ENCODE measurements at regions not wholly inside any gene's neighbourhood (a gene's known extent, or its start where the extent isn't known, plus 50 kb on each side); places are given as distances from the start of the nearest gene placed in this dataset.

DNA sequence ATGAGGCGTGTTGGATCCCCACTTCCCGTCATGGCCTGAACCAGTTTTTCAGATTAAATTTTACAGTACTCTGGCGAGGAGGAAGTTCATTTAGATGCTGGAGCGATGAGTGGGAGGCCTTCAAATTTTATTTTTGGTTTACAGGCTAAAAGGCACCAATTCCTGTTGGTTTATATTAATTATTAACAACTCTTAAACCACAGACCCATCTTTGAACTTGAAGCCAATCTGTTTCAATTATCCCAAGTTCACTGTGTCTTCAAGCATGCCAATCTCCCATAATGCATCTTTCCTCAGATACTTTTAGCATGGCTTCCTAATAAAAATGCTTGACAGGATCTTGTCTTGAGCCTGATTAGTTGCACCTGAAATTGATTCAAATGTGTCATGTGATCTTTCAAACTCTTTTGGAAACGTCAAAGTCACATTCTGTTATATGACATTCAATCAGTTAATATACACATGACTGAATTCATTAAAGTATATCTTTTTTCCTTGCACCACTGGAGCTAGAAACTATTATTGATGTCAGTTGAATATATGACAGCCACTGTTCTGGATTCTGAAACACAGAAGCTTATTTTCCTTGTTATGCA lies 641.7 kb upstream of the TMEM132C start:
- in situ Hi-C loops (cut with MboI; ENCODE audit: low sequenced_read_pairs), result no loop called here
- no peak for DNase-seq (ENCODE audit: low spot score in 2 of 2)
- Histone ChIP-seq H3K9me3 (no peaks in the 10 kb centered on the region; the same call in 1 of the 2 replicates), H3K27me3 (ENCODE audit: low read depth) (no peaks in the 10 kb centered on the region), H3K36me3 (replicated peaks) (no peaks in the 10 kb centered on the region), H3K4me3 (no peak overlapping the region), H3K4me1 (no peaks in the 10 kb centered on the region)

- Histone ChIP-seq H3K9me3 (no peaks in the 10 kb centered on the region), H3K27me3 (ENCODE audit: low read depth) (no peaks in the 10 kb centered on the region), H3K4me1 (no peaks in the 10 kb centered on the region), H3K36me3 (replicated peaks) (no peaks in the 10 kb centered on the region), H3K4me3 (no peak overlapping the region)
- no peak for DNase-seq (ENCODE audit: low spot score in 2 of 2)
- in situ Hi-C loops (cut with MboI; ENCODE audit: low sequenced_read_pairs), result no loop called here
Observed at GRCh38 chr12:127628645-127629044, 638.3 kb upstream of the TMEM132C start.

DNA sequence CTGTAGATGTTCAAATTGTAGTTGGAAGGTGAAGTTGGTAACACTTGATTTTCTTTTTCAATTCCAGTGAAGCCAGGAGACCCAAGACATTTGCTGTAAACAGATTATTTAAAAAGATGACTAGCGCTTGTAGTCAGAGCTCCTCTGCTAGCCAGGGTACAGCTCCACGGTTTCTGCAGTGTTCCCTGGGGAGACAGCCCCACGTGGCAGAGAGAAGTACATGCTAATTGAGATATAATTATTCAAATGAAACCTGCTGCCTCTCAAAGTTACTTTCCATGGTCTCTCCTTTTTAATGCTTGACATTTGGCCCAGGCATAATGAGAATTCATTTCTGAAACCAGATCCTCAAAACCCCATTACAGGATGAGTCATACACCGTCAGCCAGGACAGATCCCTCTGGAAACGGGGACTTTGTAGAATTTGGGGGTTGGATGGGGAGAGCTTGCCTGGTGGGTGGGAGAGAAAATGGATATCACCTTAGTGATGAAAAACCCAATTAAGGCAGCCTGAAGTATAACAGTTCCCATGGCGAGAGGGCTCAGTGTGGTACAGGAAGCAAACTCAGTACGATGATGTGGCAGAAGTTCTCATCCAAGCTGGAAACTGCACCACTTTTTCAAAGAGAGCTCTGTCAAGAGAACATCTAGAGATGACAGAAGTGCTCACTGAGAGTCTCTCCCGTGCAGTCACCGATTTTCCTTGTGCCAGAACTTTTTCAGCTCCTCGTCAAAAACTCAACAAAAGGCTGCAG lies 637.7 kb upstream of the TMEM132C start:
- Histone ChIP-seq H3K4me1 (no peaks in the 10 kb centered on the region), H3K36me3 (replicated peaks) (no peaks in the 10 kb centered on the region), H3K27me3 (ENCODE audit: low read depth) (no peaks in the 10 kb centered on the region), H3K9me3 (no peaks in the 10 kb centered on the region), H3K4me3 (no peak overlapping the region)
- DNase-seq (ENCODE audit: low spot score in 2 of 2), result no peak
- in situ Hi-C loops (cut with MboI; ENCODE audit: low sequenced_read_pairs), result no loop called here

- Histone ChIP-seq H3K4me1 (no peaks in the 10 kb centered on the region), H3K27me3 (ENCODE audit: low read depth) (no peaks in the 10 kb centered on the region), H3K36me3 (replicated peaks) (no peaks in the 10 kb centered on the region), H3K4me3 (no peak overlapping the region), H3K9me3 (no peaks in the 10 kb centered on the region)
- DNase-seq (ENCODE audit: low spot score in 2 of 2), result no peak
- in situ Hi-C loops (cut with MboI; ENCODE audit: low sequenced_read_pairs), result no loop called here
Observed at GRCh38 chr12:127632461-127632860, 634.5 kb upstream of the TMEM132C start.

- no peak overlapping the region for H3K4me3 ChIP-seq
- no peaks in the 10 kb centered on the region for H3K36me3 ChIP-seq (replicated peaks)
- in situ Hi-C loops (cut with MboI; ENCODE audit: low sequenced_read_pairs), result no loop called here
- H3K9me3 ChIP-seq, result no peaks in the 10 kb centered on the region
- no peaks in the 10 kb centered on the region for H3K27me3 ChIP-seq (ENCODE audit: low read depth)
- DNase-seq (ENCODE audit: low spot score in 2 of 2), result no peak
- H3K4me1 ChIP-seq, result no peaks in the 10 kb centered on the region
Observed at GRCh38 chr12:127635838-127636237, 631.1 kb upstream of the TMEM132C start.

DNA sequence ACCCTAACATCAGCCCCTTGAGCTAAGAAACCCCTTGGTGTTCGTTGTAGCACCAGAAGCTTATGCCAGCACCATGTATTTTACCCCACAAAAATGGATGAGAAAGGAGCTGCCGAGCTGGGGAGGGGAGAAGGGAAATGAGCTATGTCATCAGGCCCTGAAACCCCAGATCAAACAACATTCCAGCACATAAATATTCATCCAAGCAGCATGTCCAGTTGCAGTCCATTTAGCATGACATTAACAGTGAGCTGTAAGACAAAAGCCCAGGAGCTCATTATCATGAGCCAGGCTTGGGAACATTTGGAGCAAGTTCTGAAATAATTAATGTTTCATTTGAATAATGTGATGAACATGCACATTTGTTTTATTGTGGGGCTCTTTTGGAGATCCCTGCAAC lies 630.1 kb upstream of the TMEM132C start:
- no peak overlapping the region for H3K4me3 ChIP-seq
- in situ Hi-C loops (cut with MboI; ENCODE audit: low sequenced_read_pairs), result no loop called here
- no peaks in the 10 kb centered on the region for H3K4me1 ChIP-seq
- no peaks in the 10 kb centered on the region for H3K9me3 ChIP-seq
- H3K27me3 ChIP-seq (ENCODE audit: low read depth), result no peaks in the 10 kb centered on the region
- H3K36me3 ChIP-seq (replicated peaks), result no peaks in the 10 kb centered on the region
- no peak for DNase-seq (ENCODE audit: low spot score in 2 of 2)

DNA sequence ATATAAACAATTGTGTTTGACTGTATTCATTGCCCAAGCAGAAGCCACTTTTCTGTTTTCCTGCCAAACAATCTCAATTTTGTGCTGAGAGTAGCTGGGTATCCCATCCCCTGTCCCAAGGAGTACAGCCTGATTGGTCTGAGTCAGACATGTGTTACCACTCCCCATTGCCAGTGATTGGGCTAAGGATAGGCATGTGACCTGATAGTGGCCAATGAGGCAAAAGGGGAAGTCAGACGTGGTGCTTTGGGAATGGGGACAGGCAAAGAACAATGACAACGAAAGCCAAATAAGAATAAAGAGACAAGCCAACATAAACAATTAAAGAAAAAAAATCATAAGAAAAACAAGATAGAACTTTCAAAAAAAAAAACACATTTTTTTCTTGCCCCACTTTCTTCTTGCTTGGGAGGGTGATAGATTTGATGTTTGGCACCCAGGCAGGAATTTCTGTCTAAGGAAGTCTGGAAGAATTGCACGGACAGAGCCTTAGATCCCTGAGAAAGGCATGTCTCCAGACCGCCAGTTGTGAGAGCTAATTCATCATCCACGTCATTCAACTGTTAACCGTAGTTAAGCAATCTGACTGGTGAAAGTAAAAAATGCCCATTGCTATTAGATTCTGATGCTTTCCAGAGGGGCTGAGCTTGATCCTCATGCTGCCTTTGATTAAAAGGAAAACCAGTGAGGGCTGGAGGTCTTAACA lies 626.6 kb upstream of the TMEM132C start:
- in situ Hi-C loops (cut with MboI; ENCODE audit: low sequenced_read_pairs), result no loop called here
- no peak for DNase-seq (ENCODE audit: low spot score in 2 of 2)
- H3K36me3 ChIP-seq (replicated peaks), result no peaks in the 10 kb centered on the region
- no peaks in the 10 kb centered on the region for H3K9me3 ChIP-seq
- H3K4me1 ChIP-seq, result no peaks in the 10 kb centered on the region
- no peak overlapping the region for H3K4me3 ChIP-seq
- H3K27me3 ChIP-seq (ENCODE audit: low read depth), result no peaks in the 10 kb centered on the region

DNA sequence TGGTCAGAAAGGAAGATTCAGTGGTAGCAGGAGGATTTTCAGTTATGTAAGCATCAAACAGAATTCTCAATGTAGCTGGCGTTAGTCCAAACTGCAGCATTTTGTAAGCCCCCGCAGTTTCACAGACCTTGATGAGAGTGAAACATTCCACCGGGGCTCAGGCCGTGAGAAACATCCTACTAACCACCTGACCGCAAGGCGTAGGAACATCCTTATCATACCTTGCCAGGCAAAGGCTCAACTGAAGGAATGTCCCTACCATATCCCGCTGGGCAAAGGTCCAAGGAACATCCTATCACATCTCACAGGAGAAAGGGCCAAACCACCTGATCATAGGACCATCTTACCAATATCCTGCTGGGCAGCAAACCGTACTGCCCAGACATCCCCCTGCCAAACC lies 624.8 kb upstream of the TMEM132C start:
- H3K27me3 ChIP-seq (ENCODE audit: low read depth), result no peaks in the 10 kb centered on the region
- H3K36me3 ChIP-seq (replicated peaks), result no peaks in the 10 kb centered on the region
- no peaks in the 10 kb centered on the region for H3K9me3 ChIP-seq
- no peak for DNase-seq (ENCODE audit: low spot score in 2 of 2)
- in situ Hi-C loops (cut with MboI; ENCODE audit: low sequenced_read_pairs), result no loop called here
- no peaks in the 10 kb centered on the region for H3K4me1 ChIP-seq
- H3K4me3 ChIP-seq, result no peak overlapping the region

GRCh38 chr12:127648321-127648720 lies 618.6 kb upstream of the TMEM132C start:
- in situ Hi-C loops (cut with MboI; ENCODE audit: low sequenced_read_pairs), result no loop called here
- no peaks in the 10 kb centered on the region for H3K36me3 ChIP-seq (replicated peaks)
- DNase-seq (ENCODE audit: low spot score in 2 of 2), result no peak

GRCh38 chr12:127649961-127650360 lies 617.0 kb upstream of the TMEM132C start:
- Histone ChIP-seq H3K9me3 (no peaks in the 10 kb centered on the region), H3K36me3 (replicated peaks) (no peaks in the 10 kb centered on the region), H3K4me3 (no peak overlapping the region), H3K27me3 (ENCODE audit: low read depth) (no peaks in the 10 kb centered on the region), H3K4me1 (no peaks in the 10 kb centered on the region)
- no peak for DNase-seq (ENCODE audit: low spot score in 2 of 2)
- in situ Hi-C loops (cut with MboI; ENCODE audit: low sequenced_read_pairs), result no loop called here

More at GRCh38 chr12:127648321-127648720, 618.6 kb upstream of the TMEM132C start:
- H3K9me3 ChIP-seq, result no peaks in the 10 kb centered on the region
- H3K27me3 ChIP-seq (ENCODE audit: low read depth), result no peaks in the 10 kb centered on the region
- no peak overlapping the region for H3K4me3 ChIP-seq
- no peaks in the 10 kb centered on the region for H3K4me1 ChIP-seq

GRCh38 chr12:127650626-127651025 lies 616.3 kb upstream of the TMEM132C start:
- H3K27me3 ChIP-seq (ENCODE audit: low read depth), result no peaks in the 10 kb centered on the region
- no peaks in the 10 kb centered on the region for H3K4me1 ChIP-seq
- no peak for DNase-seq (ENCODE audit: low spot score in 2 of 2)
- H3K9me3 ChIP-seq, result no peaks in the 10 kb centered on the region
- H3K36me3 ChIP-seq (replicated peaks), result no peaks in the 10 kb centered on the region
- in situ Hi-C loops (cut with MboI; ENCODE audit: low sequenced_read_pairs), result no loop called here
- H3K4me3 ChIP-seq, result no peak overlapping the region

GRCh38 chr12:127652281-127652680 lies 614.7 kb upstream of the TMEM132C start:
- Histone ChIP-seq H3K36me3 (replicated peaks) (no peaks in the 10 kb centered on the region), H3K4me1 (no peaks in the 10 kb centered on the region), H3K4me3 (no peak overlapping the region), H3K27me3 (ENCODE audit: low read depth) (no peaks in the 10 kb centered on the region), H3K9me3 (no peaks in the 10 kb centered on the region)
- no peak for DNase-seq (ENCODE audit: low spot score in 2 of 2)
- in situ Hi-C loops (cut with MboI; ENCODE audit: low sequenced_read_pairs), result no loop called here

- in situ Hi-C loops (cut with MboI; ENCODE audit: low sequenced_read_pairs), result no loop called here
- no peaks in the 10 kb centered on the region for H3K36me3 ChIP-seq (replicated peaks)
- no peaks in the 10 kb centered on the region for H3K27me3 ChIP-seq (ENCODE audit: low read depth)
- no peak overlapping the region for H3K4me3 ChIP-seq
- no peaks in the 10 kb centered on the region for H3K4me1 ChIP-seq
- DNase-seq (ENCODE audit: low spot score in 2 of 2), result no peak
- no peaks in the 10 kb centered on the region for H3K9me3 ChIP-seq
Observed at GRCh38 chr12:127654383-127654985, 612.5 kb upstream of the TMEM132C start.

- in situ Hi-C loops (cut with MboI; ENCODE audit: low sequenced_read_pairs), result no loop called here
- Histone ChIP-seq H3K4me3 (no peak overlapping the region), H3K9me3 (no peaks in the 10 kb centered on the region), H3K27me3 (ENCODE audit: low read depth) (no peaks in the 10 kb centered on the region), H3K4me1 (no peaks in the 10 kb centered on the region), H3K36me3 (replicated peaks) (no peaks in the 10 kb centered on the region)
- DNase-seq (ENCODE audit: low spot score in 2 of 2), result no peak
Observed at GRCh38 chr12:127655691-127656090, 611.3 kb upstream of the TMEM132C start.

Measured in HAP-1 (cell line).